Stimulated activated CD4-positive, alpha-beta T cell treated with anti-CD3 and anti-CD28 coated beads, Interleukin-12 subunit alpha, Interleukin-12 subunit beta, amount 100 ng/mL, for 4 hours (primary cell): ENCODE measurements at regions not wholly inside any gene's neighbourhood (a gene's known extent, or its start where the extent isn't known, plus 50 kb on each side); places are given as distances from the start of the nearest gene placed in this dataset.
"Not testable (repeated sequence)": the region's sequence is repeated elsewhere in the genome, so short reads cannot be mapped to it uniquely, and the experiment has no call there.

Source experiments
- DNase-seq: peaks from one replicate; pipeline ENCODE4 v3.0.0-alpha.2; 2020

DNA sequence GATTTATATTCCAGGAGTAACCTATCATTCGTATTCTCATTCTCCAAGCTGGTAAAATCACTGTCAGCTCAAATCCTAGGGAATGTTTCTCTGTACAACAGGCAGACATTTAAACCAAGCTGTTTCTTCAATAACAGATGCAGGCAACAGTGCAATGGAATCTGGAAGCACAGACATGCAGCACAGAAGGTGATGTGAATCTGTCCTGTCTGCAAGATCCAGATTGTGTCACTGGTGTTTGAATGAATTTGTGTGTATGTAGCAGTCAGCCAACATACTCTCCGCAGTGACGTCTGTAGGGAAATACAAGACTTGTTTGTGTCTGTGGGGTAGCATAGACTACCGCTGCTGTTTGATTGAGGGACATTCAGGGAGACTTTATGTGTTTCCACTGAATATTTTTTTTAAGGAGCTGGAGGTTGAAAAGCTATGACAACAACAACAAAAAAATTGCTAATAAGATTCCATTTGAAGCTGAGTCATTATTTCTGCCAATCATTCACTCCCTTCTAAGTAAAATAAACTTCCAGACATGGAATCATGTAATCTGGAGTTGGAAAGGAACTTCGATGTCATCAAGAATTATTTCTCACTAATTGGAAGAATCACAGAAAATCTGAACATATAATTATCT lies 122.9 kb upstream of the MYO3A start:
- no peak for DNase-seq

DNA sequence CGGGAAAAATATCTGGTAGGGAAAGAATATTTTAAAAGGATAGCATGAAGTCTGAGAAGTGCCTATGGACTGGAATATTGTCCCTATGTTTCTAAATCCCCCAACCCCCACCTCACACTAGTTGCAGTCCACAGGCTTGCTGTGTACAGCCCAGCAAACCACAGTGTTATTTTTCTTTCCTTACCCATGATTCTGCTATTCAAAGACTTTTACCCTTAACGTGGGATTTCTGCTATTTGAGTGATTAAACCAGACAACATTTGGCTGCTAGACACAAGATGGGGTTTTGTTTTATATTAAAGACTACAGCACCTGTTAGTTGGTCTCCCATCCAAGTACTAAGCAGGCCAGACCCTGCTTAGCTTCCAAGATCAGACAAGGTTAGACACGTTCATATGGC lies 120.5 kb upstream of the MYO3A start:
- no peak for DNase-seq

DNA sequence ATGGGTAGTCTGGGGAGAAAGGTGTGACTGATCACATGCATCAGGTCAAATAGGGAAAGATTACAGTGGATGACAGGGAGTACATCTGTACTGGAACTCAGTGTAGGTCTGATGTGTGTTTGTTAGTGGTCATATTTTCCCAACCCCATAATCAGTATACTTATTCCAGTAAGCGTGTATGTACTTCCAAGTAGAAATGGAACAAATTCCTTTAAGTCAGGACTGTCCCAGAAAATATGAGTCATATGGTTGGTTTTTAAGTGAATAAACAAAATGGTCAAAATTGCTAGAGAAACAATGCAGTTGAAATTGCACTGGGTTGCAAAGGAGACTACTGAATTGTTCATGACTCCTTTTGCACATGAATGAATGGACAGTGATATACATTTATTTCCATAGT lies 118.8 kb upstream of the MYO3A start:
- DNase-seq, result no peak

DNA sequence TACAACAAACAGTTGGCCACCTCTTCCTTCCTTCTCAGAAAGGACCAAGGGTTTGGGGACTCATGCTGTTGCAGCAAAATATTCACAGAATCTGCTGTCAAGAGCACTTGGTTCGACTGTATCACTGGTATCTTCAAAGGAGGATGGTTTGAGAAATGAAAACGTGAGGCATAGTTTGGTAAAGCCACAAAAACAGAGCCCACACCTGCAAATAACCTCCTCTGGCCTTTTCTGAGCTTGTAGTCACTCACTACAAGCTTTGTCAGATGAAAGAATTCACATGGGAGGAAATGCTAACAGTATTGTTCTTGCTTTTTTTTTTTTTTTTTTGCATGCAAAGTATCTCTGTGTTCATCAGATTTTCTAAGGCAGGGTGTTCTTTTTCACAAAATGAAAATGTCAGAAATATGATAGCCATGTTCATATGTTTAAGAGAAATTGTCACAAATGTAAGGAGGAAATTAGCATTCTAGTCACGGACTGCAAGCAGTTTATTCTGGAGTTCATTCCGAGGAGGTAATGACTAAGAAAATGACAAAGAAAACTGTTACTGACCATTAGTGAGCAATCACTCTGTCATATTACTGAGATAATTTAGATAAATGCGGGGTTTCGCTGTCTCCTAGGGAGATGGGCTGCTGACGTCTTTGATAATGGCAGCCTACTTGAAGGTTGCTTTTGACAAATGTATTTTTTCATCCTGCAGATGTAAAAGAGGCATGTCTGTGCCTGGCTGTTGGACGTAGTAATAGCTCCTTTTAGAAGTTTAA lies 117.8 kb upstream of the MYO3A start:
- DNase-seq, result no peak

DNA sequence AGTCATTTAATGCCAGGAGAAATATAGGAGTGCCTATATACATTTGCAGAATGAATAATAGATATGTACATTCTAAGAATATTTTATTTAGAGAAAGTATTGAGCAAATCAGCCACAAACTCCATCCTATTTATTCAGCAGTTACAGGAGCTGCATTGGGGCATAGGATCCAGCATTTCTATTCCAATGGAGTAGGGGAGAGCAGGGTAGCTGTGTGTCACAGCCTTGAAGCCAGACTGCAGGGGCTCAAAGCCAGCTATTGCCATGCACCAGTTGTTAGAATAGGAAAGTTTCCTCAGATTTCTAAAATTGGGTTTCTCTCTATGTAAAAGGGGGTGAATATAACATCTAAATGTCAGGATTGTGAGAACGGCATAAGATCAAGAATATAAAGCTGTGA lies 116.8 kb upstream of the MYO3A start:
- no peak for DNase-seq

DNA sequence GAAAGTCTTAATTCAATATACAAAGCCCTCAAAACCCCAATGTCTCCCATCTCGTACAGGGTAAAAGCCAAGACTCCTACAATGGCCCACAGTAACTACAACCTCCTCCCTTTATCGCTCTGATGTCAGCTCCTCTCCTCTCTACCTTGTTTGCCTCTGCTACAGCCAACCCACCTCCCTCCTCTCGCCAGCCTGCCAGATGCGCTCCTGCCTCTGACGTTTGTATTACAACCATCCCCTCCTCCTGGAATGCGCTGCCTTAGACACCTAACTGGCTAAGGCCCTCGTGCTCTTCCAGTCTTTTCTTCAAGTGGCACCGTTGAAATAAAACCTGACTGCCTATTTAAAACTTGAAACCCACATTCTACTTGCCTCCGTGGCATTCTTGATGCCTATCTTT lies 115.3 kb upstream of the MYO3A start:
- DNase-seq, result no peak

DNA sequence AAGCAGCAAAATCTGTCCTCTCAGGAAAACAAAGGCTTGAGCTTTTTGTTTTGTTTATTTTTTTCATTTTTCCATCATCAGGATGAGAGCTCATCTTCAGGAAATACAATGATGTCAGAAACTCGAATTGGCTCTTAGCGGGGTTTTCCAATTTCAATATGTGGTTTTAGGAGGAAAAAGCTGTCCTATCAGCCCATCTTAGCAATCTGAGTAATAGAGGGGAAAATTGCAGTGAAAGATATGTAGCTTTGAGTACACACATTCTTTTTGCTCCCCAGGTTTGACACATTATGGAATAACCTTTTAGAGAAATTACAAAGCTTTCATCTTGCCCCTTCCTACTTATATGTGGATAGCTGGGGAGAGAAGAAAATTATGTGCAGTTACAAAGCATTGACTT lies 113.6 kb upstream of the MYO3A start:
- DNase-seq, result no peak

DNA sequence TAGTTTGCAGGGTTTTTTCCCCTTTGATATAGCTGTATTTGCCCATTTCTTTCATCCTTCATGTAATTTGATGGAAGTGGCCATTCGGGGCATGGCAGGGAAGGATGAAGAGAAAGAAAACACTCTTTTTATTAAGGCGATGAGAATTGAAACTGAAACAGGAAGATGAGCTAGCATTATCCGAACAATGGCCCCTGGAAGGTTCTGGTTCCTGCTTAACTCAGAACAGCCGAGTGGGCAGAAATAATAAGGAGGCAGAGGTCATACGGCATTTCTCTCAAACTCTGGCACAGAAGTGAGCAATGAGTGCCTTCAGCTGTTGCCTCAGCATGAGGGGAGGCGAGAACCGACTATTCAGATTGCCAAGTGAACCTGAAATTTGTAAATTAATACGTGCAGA lies 113.2 kb upstream of the MYO3A start:
- no peak for DNase-seq

DNA sequence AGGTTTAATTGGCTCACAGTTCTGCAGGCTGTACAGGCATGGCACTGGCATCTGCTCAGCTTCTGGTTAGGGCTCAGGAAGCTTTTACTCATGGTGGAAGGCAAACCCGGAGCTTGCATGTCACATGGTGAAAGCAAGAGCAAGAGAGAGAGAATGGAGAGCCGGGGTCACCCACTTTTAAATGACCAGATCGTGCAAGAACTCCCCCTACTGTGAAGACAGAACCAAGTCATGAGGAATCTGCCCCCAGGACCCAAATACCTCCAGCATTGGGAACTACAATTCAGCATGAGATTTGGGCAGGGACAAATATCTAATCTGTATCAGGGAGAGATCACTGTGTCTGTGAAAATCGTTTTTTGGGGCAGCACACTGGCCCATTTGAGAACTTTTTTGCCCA lies 110.0 kb upstream of the MYO3A start:
- DNase-seq, result no peak

DNA sequence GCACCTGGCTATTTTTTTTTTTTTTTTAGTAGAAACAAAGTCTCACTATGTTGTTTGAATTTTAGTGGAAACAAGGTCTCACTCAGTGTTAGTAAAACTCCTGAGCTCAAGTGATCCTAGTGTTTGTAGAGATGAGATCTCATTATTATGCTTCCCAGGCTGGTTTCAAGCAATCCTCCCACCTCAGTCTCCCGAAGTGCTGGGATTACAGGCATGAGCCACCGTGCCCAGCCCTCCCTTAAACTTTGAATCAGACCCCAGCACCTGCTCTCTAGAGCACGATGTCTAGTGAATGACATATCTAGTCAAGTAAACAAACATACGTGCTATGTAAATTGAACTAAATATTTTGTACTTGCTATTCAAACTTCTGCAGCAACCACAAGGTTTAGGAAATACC lies 105.6 kb upstream of the MYO3A start:
- no peak for DNase-seq

DNA sequence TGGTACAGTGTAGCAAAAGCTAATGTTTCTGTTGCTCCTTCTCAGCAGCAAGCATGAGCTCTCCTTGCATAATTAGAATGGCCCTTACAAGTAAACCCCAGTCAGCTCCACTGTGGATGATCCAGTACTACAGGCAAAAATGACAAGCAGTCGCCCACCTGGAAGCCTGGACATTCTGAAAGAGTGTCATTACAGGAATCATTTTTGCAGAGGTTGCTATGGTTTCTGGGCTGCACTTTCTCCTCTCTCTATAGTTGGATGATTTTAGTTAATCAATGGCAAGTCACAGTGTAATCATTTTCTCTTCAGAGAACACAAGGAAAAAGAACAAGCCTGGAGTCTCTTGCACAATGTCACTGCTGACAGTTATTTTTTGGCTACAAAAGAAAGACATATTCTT lies 102.9 kb upstream of the MYO3A start:
- DNase-seq, result no peak

DNA sequence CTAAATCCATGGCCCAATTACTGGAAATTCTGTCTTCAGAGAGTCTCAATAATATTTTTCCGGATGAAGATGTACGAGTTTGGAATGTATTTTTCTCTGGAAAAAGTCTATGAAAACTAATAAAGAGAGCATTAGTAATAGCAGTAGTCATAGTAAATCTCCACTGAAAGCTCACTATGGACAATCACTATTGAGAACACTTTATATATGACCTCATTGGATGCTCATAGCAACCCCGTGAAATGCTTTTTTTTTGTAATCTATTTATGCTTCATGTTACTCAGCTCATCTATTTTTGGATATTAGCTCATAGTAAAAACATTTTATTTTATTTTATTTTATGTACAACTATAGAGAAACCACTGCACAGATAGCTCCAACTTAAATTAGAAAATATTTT lies 94.3 kb upstream of the MYO3A start:
- no peak for DNase-seq

DNA sequence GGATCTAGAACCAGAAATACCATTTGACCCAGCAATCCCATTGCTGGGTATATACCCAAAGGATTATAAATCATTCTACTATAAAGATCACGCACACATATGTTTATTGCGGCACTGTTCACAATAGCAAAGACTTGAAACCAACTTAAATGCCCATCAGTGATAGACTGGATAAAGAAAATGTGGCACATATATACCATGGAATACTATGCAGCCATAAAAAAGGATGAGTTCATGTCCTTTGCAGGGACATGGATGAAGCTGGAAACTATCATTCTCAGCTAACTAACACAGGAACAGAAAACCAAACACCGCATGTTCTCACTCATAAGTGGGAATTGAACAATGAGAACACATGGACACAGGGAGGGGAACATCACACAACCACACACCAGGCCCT lies 93.2 kb upstream of the MYO3A start:
- DNase-seq, result not testable (repeated sequence)

DNA sequence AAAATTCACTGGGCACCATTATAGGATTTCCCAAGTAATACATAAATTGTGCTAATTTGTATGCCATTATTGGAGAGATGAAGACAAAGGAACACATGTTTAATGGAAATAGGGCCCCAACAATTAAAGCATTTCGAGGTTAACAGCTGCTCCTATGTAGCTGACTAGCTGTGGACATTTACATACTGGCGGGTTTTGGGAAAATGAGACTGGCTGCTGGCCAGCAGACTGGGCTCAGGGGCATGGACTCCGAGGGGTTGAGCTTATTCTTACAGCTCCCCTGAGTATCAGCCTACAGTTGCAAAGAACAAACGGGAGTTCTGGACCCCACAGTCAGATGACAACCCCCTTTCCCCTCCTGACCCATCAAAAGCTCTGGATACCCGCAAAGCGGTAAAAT lies 91.9 kb upstream of the MYO3A start:
- no peak for DNase-seq

DNA sequence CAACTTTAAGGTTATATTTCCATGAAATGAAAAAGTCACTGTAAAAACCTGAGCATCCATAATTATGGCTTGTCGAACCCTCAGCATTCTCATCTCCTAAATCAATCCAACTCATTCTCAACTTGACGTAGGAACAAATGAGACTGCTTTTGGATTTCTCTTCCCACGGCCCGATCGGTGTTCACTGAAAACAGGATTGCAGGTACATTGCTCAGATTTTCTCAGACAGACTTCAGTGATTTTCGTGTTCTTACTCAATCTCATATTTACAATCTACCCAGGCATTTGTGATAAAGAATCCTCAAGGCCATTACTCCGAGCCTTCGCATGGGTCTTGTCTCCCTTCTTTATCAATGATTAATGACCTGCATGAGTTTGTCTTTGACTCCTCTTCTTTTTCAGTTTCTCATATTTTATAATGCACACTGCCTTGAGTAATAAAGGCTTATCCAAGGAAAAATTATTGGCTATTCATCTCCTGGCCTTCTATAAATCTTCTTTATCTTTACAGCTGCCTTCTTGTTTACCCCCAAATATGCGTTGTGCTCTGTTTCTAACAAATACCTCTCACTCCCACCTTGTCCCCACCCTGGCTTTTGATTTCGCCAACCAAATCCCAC lies 90.4 kb upstream of the MYO3A start:
- DNase-seq, result no peak

DNA sequence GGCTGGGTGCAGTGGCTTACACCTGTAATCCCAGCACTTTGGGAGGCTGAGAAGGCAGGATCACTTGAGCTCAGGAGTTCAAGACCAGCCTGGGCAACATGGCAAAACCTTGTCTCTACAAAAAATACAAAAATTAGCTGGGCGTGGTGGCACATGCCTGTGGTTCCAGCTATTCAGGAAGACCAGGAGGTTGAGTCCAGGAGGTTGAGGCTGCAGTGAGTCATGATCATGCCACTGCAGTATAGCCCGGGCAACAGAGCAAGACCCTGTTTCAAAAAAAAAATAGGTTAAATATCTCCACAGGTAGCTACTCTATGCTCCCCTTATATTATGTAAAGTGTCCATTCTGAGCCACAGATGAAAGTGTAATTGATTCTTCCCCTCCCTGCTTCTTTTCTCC lies 89.3 kb upstream of the MYO3A start:
- not testable (repeated sequence) for DNase-seq

DNA sequence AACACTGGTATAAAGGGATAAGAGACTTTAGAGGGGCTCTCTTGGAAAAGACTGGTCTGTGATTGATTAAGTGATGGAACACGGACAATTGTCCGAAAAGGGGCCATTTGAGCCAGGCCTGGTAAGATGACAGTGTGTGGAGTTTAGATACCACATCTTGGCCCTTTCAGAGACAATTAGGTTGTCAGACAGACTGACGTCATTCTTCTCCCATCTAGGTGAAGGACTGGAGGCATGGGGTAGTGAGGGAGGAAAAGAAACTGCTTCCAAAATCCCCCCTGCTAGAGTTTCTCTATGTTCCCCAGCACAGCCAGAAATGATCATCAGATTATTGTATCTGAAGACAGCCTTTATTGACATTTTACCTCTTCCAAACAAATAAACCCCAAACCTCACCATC lies 84.8 kb upstream of the MYO3A start:
- DNase-seq, result no peak

DNA sequence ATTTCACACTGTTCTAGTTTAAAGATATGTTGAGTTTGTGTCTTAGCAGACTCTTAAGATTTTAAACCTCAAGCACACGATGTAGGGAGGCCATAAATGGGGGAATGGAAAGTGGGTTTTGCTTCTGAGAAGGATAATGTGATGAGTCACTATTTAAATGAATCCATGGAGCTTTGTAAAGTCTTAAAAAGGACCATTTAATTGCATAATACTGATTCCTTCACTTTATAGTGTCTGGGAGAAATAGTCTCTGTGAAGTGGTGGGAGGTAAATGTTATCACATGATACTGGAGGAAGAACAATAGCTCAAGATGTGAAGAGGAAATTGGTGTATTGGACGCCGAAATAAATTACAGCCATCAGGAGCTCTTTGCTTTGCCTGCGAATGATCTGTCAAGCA lies 84.0 kb upstream of the MYO3A start:
- no peak for DNase-seq

DNA sequence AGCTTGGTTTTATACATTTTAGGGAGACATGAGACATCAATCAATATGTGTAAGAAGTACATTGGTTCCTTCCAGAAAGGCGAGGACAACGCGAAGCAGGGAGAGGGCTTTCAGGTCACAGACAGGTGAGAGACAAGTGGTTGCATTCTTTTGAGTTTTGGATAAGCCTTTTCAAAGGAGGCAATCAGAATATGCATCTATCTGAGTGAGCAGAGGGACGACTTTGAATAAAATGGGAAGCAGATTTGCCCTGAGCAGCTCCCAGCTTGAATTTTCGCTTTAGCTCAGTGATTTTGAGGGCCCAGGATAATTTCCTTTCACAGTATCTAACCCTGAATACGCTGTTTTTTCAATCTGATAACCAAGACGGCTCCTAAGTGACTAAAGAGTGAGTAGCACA lies 82.5 kb upstream of the MYO3A start:
- DNase-seq, result no peak

DNA sequence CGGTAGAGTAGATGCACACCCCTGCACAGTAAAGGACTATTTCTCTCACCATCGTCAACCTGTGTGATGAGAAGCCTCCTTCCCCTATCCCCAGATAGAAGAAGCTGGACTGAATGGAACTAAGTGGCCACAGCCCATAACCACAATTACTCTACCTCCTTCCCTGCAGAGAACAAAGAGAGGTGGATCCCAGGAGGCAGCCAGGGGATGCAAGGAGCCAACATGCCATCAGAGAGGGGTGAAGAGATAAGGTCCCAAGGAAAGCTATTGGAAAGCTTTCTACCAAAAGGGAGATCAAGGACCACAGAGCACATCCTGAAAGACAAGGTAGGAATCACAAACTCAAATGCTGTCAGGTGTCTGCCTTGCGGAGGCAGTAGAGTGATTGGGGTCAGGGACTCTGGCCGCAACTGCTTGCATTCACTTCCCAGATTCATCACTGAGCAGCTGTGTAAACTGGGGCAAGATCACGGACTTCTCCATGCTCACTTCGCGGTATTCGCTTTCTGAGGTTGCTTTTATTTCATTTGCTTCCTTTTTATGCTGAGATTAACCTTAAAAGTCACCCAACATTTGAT lies 81.6 kb upstream of the MYO3A start:
- no peak for DNase-seq

DNA sequence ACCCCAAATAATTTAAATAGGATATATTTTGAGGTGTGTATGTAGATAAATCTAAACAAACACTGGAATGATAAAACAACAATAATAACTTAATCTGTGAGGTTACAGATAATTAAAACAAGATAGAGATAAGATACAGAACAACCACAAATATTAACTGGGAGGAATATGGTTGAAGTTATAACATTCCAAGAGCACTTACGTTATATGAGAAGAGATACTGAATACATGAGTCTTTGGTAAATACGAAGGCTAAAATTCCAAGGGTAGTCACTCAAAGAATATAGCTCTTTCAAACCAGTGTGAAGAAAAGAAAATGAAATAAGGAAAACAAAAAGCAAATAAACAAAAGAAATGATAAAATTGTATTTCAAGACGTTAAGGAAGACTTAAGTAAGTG lies 76.0 kb upstream of the MYO3A start:
- DNase-seq, result no peak

DNA sequence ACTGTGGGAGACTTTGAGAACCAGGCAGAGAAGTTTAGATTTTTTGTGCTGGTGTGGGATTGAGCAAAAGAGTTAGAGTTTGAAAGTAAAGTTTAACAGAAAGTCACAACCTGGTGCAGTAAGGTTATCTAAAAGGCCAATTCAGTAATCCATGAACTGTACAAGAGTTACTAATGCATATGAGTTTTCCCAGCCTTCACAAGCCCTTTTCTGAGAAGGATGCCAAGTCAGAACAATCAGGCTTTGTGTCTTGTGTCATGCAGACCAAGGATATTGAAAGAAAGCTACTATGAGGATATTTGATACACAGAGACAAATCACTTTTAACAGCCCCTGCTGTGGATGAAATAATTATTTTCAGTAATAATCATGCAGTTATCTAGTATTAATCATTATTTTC lies 68.8 kb upstream of the MYO3A start:
- DNase-seq, result no peak

DNA sequence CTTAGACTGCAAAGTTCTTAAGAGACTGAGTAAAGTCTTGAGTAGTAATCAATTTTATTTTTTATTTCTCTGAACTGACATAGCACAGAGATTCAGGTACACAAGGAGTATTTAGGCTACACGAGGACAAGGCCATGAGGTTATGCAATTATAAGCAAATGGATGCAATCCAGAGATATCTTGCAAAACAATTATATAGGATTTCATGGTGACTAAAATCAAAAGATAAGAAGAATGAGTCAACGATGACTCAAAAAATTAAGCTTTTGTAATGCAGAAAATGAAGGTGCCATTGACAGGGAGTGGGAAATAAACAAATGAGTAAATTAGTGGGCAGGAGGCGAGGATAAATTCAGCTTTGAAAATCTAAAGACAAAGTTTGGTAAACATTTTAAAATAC lies 66.7 kb upstream of the MYO3A start:
- DNase-seq, result no peak

DNA sequence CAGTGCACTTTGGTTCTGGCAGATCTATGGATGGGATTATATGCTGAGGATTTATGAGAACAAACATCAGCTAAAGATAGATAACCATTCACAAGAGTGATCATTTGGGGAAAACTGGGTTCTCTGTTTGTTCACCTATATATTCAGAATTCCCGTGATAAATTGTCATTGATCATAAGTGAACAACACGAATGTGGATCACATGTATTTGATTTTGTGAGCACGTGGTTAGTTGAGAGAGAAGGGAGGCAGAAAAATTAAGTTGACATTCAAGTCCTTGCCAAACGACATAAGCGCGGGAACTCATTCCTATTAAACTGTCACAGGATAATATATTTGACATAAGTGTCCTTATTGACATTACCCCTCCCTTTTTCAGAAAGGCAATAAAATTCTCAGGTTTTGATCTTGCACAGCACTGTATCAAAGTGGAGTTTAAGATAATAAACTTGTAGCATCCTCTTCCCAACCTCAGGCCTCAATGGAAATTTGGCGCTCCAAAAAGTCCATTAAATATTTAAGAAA lies 64.9 kb upstream of the MYO3A start:
- no peak for DNase-seq
